HG02943 (cell line): ENCODE measurements at regions not wholly inside any gene's neighbourhood (a gene's known extent, or its start where the extent isn't known, plus 50 kb on each side); places are given as distances from the start of the nearest gene placed in this dataset.

Experiments
- ATAC-seq: cut with Tn5 transposase; IDR thresholded peaks from one replicate; pipeline ENCODE4 v1.9.1; 2021; ENCODE audit warnings: mild to moderate bottlenecking, low read depth, moderate library complexity; ENCODE audit not compliant: unreplicated experiment

GRCh38 chr10:89829262-89829886 lies 128.0 kb downstream of the KIF20B start:
- ATAC-seq: no peak

DNA sequence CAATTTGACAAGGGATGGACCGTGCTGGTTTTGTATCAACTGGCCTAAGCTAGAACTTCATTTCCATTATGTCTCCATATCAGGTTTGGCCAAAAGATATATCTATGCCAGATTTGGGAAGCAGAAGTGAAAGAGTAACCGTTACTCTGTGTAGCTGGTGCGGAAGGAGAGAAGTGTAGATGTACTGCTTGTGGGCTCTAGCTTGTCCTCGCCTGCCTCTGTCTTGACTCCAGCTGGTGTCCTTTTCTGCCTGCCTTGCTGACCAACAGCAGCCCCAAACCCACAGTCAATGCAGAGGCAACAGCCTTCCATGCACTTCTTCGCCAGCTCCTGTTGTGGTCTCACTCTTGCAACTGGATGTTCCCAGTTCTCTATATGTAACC lies 128.5 kb downstream of the KIF20B start:
- no peak for ATAC-seq

DNA sequence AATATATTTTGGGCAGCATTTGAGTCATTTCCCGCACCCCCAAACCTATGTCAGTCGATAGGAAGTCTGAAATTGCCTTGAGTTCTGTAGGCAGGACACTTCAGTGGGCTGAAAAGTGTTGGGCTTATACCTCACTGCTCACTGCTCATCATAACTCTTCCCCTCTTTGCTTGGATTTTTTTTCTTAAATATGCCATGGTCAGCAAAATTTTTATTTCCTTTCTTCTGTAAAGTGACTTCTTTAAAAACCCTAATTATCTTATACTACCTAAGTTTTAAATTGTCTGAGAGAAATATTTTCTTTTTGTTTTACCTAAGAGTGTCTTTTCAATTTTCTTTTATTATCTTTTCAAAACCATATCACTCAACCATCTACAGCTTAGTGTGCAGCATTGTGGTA lies 129.2 kb downstream of the KIF20B start:
- ATAC-seq: no peak

GRCh38 chr10:89836840-89837164 lies 135.4 kb downstream of the KIF20B start:
- ATAC-seq: no peak

DNA sequence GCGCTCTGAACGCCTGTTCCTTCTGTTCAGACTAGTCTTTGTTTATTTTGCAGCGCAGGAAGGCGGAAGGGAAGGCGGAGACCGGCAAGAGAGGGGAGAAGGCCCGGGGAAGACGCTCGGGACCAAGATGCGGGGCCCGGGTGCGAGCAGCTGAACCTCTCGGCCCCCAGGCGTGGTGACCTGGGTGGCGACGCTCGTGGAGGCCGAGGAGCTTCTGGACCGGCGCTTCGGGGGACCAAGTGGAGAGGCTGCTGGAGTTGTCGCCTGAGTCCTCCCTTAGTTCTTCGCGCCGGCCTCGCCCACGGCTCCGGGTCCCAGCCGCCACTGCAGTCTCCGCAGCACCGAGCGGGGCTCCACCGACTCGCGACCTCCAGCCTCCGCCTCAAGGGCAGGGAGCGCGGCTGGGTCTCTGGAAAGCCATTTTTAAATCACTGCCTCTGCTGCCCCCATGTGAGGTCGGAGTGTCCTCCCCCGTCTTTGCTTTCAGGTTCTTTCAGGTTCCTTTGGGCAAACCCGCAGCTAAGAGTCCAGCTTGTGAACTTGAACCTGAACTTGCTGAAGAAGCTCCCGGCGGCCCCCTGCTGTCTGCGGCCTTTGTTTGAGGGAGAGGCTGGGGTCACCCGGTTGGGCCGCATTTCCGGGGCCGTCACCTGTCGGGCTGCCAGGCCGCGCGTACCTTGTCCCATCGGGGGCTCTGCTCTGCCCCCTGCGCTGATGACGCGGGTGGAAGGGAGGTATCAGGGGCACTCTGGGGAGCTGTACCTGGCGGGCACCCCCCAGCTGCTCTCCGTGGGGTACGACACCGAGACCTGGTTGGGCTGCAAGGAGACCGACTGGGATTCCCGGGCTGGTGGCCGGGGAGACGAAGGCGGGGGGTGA lies 136.0 kb downstream of the KIF20B start:
- ATAC-seq: no peak

- no peak for ATAC-seq
These were observed 136.7 kb downstream of the KIF20B start for GRCh38 chr10:89838044-89838615.

DNA sequence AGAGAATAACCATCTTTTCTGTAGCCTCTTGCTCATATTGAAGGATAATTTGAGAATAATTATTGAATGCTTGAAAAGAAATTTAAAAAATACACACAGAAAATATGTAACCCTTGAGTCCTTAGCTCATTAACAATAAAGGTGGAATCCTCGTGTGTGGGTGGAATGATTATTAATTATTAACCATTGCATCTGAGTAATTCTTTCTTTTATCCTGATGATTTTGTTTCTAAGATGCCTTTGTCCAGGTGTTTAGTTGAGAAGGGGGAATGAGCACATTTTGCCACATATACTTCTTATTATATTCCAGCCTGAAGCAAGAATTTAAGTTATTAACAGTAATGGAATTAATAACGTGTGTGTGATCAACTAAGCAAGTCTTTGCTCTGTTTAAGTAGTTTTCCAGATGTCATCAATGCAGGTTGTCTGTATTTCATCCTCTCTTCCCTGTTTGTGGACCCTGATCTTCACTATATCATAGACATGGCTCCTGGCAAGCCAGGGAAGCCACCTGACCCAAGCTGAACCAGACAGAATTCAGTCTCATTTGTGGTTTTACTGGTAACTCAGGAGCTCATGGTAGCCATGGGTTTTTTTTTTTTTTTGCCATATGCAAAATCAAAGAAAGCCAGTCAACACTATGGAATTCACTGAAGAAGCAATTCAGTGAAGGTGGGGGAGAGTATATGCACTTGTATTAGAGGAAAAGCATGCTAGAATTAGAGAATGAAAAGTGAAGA lies 144.3 kb downstream of the KIF20B start:
- no peak for ATAC-seq

DNA sequence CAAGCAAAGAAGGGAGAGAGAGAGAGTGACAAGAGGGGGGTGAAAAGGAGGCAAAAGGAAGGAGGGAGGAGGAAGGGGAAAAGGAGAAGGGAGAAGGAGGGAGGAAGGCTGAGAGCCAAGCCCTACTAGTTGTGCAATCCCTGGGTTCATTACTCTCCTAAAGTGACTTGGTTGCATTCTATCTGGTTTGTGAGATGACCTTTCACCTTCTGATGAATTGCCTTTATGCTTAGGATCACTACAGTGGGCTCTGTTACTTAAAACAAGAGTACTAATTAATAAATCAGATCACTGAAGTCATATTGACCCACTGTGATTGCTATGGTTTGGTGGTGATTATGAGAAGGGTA lies 144.9 kb downstream of the KIF20B start:
- no peak for ATAC-seq

GRCh38 chr10:89846786-89847185 lies 145.4 kb downstream of the KIF20B start:
- ATAC-seq: no peak

- no peak for ATAC-seq
These were observed 151.5 kb downstream of the KIF20B start for GRCh38 chr10:89852872-89853271.

GRCh38 chr10:89853781-89854191 lies 152.4 kb downstream of the KIF20B start:
- ATAC-seq: no peak

- ATAC-seq: no peak
These were observed 156.1 kb downstream of the KIF20B start for GRCh38 chr10:89857431-89858042.

- ATAC-seq: no peak
These were observed 159.8 kb downstream of the KIF20B start for GRCh38 chr10:89861199-89861573.

DNA sequence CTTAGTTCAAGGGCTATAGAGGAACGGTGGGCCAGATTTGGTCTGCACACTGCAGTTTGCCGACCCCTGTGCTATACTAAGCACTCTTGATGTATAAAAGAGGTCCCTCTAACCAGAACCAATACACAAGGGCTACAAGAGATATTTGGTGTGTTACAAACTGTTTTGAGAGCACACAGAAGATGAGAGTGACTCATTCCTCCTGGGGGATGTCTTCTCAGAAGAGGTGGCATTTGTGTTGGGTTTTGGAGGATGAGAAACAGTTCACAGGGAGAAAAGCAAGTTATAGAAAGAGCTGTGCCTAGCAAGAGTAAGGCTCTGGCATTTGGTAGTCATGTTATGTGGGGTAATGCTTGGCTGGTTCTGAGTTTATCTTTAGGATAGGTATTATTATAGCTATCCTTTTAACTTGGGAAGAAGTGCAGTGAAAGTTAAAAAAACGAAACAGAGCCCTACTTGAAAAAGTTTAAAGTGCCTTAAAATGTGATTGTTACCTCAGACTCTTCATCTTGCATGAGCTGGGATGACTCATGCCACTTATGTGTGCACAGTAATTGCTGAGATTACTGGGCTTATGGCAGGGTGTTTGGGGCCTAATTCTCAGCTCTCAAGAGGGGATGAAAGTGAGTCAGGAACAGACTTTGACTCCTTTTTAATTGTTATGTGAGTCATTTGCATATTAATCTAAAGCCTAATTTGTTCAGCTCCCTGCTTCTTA lies 160.4 kb downstream of the KIF20B start:
- no peak for ATAC-seq

- ATAC-seq: no peak
These were observed 166.6 kb downstream of the KIF20B start for GRCh38 chr10:89867964-89868363.

DNA sequence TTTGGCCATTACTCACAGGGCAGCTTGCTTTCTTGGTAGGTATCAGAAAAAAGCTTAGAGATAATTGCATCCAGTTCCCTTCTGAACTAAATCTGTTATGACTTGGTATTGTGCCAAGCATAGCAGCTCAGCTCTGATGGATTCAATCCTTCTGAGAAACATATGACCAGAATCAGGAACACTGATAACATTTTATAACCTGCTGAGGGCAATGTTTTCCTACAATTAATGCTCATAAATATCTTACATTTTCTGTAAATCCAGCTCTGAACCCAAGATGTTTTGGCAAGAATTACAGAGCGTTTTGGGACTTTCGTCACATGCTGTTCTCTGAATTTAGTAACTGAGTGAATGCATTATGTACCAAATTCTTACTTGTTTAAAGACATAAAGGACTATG lies 167.8 kb downstream of the KIF20B start:
- ATAC-seq: no peak

- no peak for ATAC-seq
These were observed 168.3 kb downstream of the KIF20B start for GRCh38 chr10:89869592-89870156.

DNA sequence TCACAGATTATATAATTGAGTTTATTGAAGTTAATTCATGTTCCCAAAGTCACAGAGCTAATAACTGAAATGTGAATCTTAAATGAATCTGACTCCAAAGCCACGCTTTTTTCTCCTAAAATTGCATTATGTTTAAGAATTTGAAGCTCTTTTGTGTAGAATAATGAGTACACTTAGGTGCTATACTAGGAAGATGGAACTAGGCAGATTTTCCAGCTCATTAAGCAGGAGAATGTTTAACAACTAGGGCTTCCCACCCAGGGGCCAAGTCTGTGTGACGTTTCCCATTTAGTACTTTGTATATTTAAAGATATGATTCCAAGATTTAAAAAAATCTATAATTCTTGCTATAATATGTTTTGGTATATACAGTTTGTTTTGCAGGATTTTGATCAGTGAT lies 169.5 kb downstream of the KIF20B start:
- ATAC-seq: no peak

GRCh38 chr10:89873055-89873454 lies 171.7 kb downstream of the KIF20B start:
- peak; percentile 56 for ATAC-seq

GRCh38 chr10:89875557-89875956 lies 174.2 kb downstream of the KIF20B start:
- ATAC-seq: no peak
